Tibial nerve (tissue), 4 donors: ENCODE measurements at regions not wholly inside any gene's neighbourhood (a gene's known extent, or its start where the extent isn't known, plus 50 kb on each side); places are given as distances from the start of the nearest gene placed in this dataset.

Source experiments
- CTCF ChIP-seq, 5 experiments: fragments of 200-600 bp in 3 of 5; fragments of 450-650 bp in 2 of 5; sonication (generic) in 3 of 5; IDR thresholded peaks; one replicate each; pipeline ENCODE4 v1.5.1; 2016 to 2019; ENCODE audit warnings: antibody characterized with exemption in 5 of 5, mild to moderate bottlenecking in 3 of 5, moderate library complexity in 2 of 5
- EP300 ChIP-seq, 2 donors: sonication (generic); formaldehyde crosslinking; IDR thresholded peaks; one replicate each; pipeline ENCODE4 v1.6.1; 2017; ENCODE audit warnings: antibody characterized with exemption in 2 of 2, mild to moderate bottlenecking in 1 of 2
- POLR2A ChIP-seq, 2 donors: fragments of 450-650 bp; IDR thresholded peaks; one replicate each; pipeline ENCODE4 v1.6.1; 2017; ENCODE audit warnings: antibody characterized with exemption in 2 of 2, mild to moderate bottlenecking in 2 of 2, moderate library complexity in 2 of 2

GRCh38 chr9:107932601-107933000, 443.0 kb upstream of the KLF4 start:
- no peak for TF ChIP-seq CTCF (IDR thresholded peaks at IDR 0.05)
- TF ChIP-seq EP300 (IDR thresholded peaks at IDR 0.05), result no peak
- TF ChIP-seq POLR2A (IDR thresholded peaks at IDR 0.05), result no peak
